Panc1 (cell line): ENCODE measurements at regions not wholly inside any gene's neighbourhood (a gene's known extent, or its start where the extent isn't known, plus 50 kb on each side); places are given as distances from the start of the nearest gene placed in this dataset.

Experiments
- CTCF ChIP-seq: fragments of 450-650 bp; IDR thresholded peaks from 2 replicates; pipeline ENCODE4 v1.5.1; 2017; ENCODE audit warnings: mild to moderate bottlenecking
- POLR2AphosphoS5 ChIP-seq: IDR thresholded peaks from 2 replicates; pipeline ENCODE4 v1.6.1; 2012; ENCODE audit warnings: mild to moderate bottlenecking, low read depth, low read length, moderate library complexity
- TF ChIP-seq, protein P1 (sequence below), 2 experiments: IDR thresholded peaks; 2 replicates each; pipeline ENCODE4 v1.6.1; 2011 to 2012; ENCODE audit warnings: low read depth in 2 of 2, control low read depth in 1 of 2, low read length in 1 of 2, mild to moderate bottlenecking in 1 of 2, moderate library complexity in 1 of 2; ENCODE audit not compliant: insufficient read depth in 1 of 2

DNA sequence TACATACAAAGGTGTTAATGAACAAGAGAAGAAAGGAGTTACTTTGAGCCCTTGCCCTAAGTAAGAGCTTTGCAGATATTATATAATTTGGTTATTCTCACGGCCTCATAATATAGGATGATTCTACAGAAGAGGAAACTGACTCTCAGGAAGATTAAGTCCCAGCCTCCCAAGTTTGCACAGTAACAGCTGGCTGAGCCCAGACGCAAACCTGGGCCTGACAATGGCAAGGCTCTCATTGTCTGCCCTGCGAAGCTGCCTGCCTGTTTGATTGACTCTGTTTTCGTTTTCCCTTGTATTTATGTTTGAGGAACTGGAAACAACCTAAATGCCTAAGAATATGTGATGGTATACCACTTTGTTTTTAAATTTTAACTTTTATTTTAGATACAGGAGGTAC lies 76.2 kb upstream of the PGBD5 start:
- no peak for TF ChIP-seq CTCF
- TF ChIP-seq POLR2AphosphoS5: no peak
- TF ChIP-seq, protein P1, sequence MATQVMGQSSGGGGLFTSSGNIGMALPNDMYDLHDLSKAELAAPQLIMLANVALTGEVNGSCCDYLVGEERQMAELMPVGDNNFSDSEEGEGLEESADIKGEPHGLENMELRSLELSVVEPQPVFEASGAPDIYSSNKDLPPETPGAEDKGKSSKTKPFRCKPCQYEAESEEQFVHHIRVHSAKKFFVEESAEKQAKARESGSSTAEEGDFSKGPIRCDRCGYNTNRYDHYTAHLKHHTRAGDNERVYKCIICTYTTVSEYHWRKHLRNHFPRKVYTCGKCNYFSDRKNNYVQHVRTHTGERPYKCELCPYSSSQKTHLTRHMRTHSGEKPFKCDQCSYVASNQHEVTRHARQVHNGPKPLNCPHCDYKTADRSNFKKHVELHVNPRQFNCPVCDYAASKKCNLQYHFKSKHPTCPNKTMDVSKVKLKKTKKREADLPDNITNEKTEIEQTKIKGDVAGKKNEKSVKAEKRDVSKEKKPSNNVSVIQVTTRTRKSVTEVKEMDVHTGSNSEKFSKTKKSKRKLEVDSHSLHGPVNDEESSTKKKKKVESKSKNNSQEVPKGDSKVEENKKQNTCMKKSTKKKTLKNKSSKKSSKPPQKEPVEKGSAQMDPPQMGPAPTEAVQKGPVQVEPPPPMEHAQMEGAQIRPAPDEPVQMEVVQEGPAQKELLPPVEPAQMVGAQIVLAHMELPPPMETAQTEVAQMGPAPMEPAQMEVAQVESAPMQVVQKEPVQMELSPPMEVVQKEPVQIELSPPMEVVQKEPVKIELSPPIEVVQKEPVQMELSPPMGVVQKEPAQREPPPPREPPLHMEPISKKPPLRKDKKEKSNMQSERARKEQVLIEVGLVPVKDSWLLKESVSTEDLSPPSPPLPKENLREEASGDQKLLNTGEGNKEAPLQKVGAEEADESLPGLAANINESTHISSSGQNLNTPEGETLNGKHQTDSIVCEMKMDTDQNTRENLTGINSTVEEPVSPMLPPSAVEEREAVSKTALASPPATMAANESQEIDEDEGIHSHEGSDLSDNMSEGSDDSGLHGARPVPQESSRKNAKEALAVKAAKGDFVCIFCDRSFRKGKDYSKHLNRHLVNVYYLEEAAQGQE (IDR thresholded peaks at IDR 0.05; ENCODE audit: insufficient read depth in 1 of 2, low read depth in 2 of 2, low read length in 1 of 2): no peak
